Activated T-cell treated with anti-CD3 and anti-CD28 coated beads for 1 hour (primary cell): ENCODE measurements at regions not wholly inside any gene's neighbourhood (a gene's known extent, or its start where the extent isn't known, plus 50 kb on each side); places are given as distances from the start of the nearest gene placed in this dataset.

Source experiments
- DNase-seq: peaks from one replicate; pipeline ENCODE4 v3.0.0-alpha.2; 2020; ENCODE audit warnings: low read depth

GRCh38 chr5:5677738-5678137, 255.3 kb downstream of the ICE1 start:
- DNase-seq = no peak

GRCh38 chr5:5676218-5676617, 253.7 kb downstream of the ICE1 start:
- no peak for DNase-seq

GRCh38 chr5:5675511-5675910, 253.0 kb downstream of the ICE1 start:
- no peak for DNase-seq

- no peak for DNase-seq
Measured at GRCh38 chr5:5671823-5672222, 249.3 kb downstream of the ICE1 start.

GRCh38 chr5:5667136-5667554, 244.7 kb downstream of the ICE1 start:
- no peak for DNase-seq

- no peak for DNase-seq
Measured at GRCh38 chr5:5666369-5666768, 243.9 kb downstream of the ICE1 start.

GRCh38 chr5:5666076-5666365, 243.5 kb downstream of the ICE1 start:
- DNase-seq = no peak

GRCh38 chr5:5665225-5666075, 243.0 kb downstream of the ICE1 start:
- DNase-seq = no peak

- DNase-seq = no peak
Measured at GRCh38 chr5:5658889-5659465, 236.5 kb downstream of the ICE1 start.

GRCh38 chr5:5658226-5658625, 235.7 kb downstream of the ICE1 start:
- no peak for DNase-seq

GRCh38 chr5:5652181-5652580, 229.7 kb downstream of the ICE1 start:
- DNase-seq = no peak

- DNase-seq = no peak
Measured at GRCh38 chr5:5650949-5651348, 228.5 kb downstream of the ICE1 start.

GRCh38 chr5:5650242-5650641, 227.8 kb downstream of the ICE1 start:
- no peak for DNase-seq

- no peak for DNase-seq
Measured at GRCh38 chr5:5649641-5650040, 227.2 kb downstream of the ICE1 start.

GRCh38 chr5:5648694-5649093, 226.2 kb downstream of the ICE1 start:
- no peak for DNase-seq

- DNase-seq = no peak
Measured at GRCh38 chr5:5645891-5646290, 223.4 kb downstream of the ICE1 start.

GRCh38 chr5:5645198-5645597, 222.7 kb downstream of the ICE1 start:
- DNase-seq = no peak

- DNase-seq = no peak
Measured at GRCh38 chr5:5644249-5644648, 221.8 kb downstream of the ICE1 start.

GRCh38 chr5:5643481-5643880, 221.0 kb downstream of the ICE1 start:
- DNase-seq = no peak

GRCh38 chr5:5638211-5638610, 215.7 kb downstream of the ICE1 start:
- no peak for DNase-seq

GRCh38 chr5:5637173-5637572, 214.7 kb downstream of the ICE1 start:
- no peak for DNase-seq

- no peak for DNase-seq
Measured at GRCh38 chr5:5634817-5635216, 212.3 kb downstream of the ICE1 start.

GRCh38 chr5:5633579-5633978, 211.1 kb downstream of the ICE1 start:
- DNase-seq = no peak

GRCh38 chr5:5632678-5633077, 210.2 kb downstream of the ICE1 start:
- DNase-seq = no peak
